Spinal cord (tissue), 9 donors: ENCODE measurements at regions not wholly inside any gene's neighbourhood (a gene's known extent, or its start where the extent isn't known, plus 50 kb on each side); places are given as distances from the start of the nearest gene placed in this dataset.
A peak's percentile ranks its signal among the peaks of the same experiment; 100 is the strongest.

ENCODE experiments used
- DNase-seq, 6 donors: peaks; one replicate each; pipeline versions ENCODE4 v3.0.0 to v3.0.0-alpha.2; 2013 to 2015; ENCODE audit warnings: low spot score in 6 of 6, low read depth in 4 of 6
- H3K27ac ChIP-seq: one replicate; pipeline ENCODE4 v1.5.1; 2013; ENCODE audit warnings: low read depth, low read length, control low read depth
- H3K27me3 ChIP-seq: one replicate; pipeline ENCODE4 v1.6.1; 2013; ENCODE audit warnings: low read length; ENCODE audit not compliant: control insufficient read depth, insufficient read depth
- H3K36me3 ChIP-seq: one replicate; pipeline ENCODE4 v1.6.1; 2013; ENCODE audit warnings: low read length; ENCODE audit not compliant: control insufficient read depth, insufficient read depth
- H3K4me1 ChIP-seq: one replicate; pipeline ENCODE4 v1.6.1; 2013; ENCODE audit warnings: low read length; ENCODE audit not compliant: control insufficient read depth, insufficient read depth
- H3K4me3 ChIP-seq: one replicate; pipeline ENCODE4 v1.5.1; 2013; ENCODE audit warnings: low read depth, low read length, control low read depth
- H3K9me3 ChIP-seq: one replicate; pipeline ENCODE4 v1.6.1; 2013; ENCODE audit warnings: low read length; ENCODE audit not compliant: control insufficient read depth, insufficient read depth
- WGBS: methylation state at CpG from one replicate; pipeline ENCODE4 v1.1.5; 2013; ENCODE audit warnings: missing lambda C conversion rate; ENCODE audit not compliant: insufficient coverage; 5-methylcytosine and 5-hydroxymethylcytosine counted together
- donor health status: healthy.

DNA sequence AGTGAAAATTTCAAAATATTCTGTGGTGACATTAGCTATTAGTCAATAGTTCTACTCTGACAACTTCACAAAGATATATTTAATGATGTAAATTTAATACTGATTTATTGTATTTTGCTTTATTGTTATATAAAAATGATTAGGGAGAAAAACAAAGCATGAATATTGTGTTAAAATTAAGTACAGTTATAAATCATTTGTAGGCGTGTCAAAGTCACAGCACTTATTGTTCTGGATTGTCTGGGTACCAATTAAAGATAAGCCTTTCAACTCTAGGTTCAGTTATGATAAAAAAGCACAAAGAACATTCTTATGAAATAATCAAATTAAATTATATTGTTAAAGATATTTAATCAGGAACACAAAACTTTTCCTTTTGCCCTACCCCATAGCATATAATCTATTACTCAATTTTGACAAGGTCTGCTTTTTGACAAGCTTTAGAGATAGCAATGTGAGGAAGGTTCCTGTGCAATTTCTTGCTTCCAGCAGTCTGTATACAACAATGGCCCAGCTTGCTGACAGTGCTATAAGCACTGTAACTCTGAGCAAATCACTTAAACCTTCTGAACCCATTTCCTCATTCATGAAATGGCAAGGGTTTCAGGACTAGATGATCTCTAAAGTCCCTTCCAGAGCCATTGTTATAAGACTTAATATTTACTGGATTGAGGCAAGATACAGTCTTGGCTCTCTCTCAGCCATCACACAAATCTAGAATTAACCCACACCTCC lies 910.3 kb upstream of the LCORL start:
- H3K9me3 ChIP-seq = no peaks in the 10 kb centered on the region
- no peaks in the 10 kb centered on the region for H3K4me1 ChIP-seq
- WGBS = no CpG with 5 or more reads among the region's 1 CpG
- H3K36me3 ChIP-seq = no peaks in the 10 kb centered on the region
- H3K4me3 ChIP-seq = no peak overlapping the region
- no peak overlapping the region for H3K27ac ChIP-seq
- no peak for DNase-seq
- H3K27me3 ChIP-seq = no peaks in the 10 kb centered on the region

- Histone ChIP-seq H3K4me3 (no peak overlapping the region), H3K27ac (no peak overlapping the region), H3K36me3 (no peaks in the 10 kb centered on the region), H3K9me3 (peaks cover 2% of the 10 kb centered on the region), H3K4me1 (no peaks in the 10 kb centered on the region), H3K27me3 (no peaks in the 10 kb centered on the region)
- DNase-seq = no peak
- 100% methylated on average over 1 of the region's 6 CpGs for WGBS
Measured at GRCh38 chr4:18930487-18930886, 908.9 kb upstream of the LCORL start.

- no peak for DNase-seq
Measured at GRCh38 chr4:18923496-18924161, 902.1 kb upstream of the LCORL start.

DNA sequence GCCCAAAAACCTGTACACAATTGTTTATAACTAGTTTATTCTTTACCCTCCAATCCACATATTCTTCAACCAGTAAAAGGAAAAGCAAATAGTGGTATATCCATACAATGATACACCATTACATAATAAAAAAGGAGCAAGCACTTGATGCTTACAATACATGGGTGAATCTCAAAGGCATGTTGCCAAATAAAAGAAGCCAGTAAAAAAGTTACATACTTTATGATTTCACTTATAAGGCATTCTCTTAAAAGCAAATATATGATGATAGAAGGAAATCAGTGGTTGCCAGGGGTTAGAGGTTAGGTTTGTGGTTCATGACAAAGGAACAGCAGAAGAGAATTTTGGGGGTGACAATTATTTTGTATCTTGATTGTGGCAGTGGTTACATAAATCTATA lies 896.1 kb upstream of the LCORL start:
- H3K36me3 ChIP-seq = no peaks in the 10 kb centered on the region
- H3K4me1 ChIP-seq = no peaks in the 10 kb centered on the region
- no peak for DNase-seq
- no peak overlapping the region for H3K4me3 ChIP-seq
- H3K9me3 ChIP-seq = peaks cover 7% of the 10 kb centered on the region
- H3K27ac ChIP-seq = no peak overlapping the region
- H3K27me3 ChIP-seq = no peaks in the 10 kb centered on the region

More at GRCh38 chr4:18923496-18924161, 902.1 kb upstream of the LCORL start:
- Histone ChIP-seq H3K4me3 (no peak overlapping the region), H3K4me1 (no peaks in the 10 kb centered on the region), H3K27me3 (no peaks in the 10 kb centered on the region), H3K36me3 (no peaks in the 10 kb centered on the region), H3K9me3 (peaks cover 2% of the 10 kb centered on the region), H3K27ac (no peak overlapping the region)
- WGBS = no CpG with 5 or more reads among the region's 1 CpG

GRCh38 chr4:18914182-18914581 lies 892.6 kb upstream of the LCORL start:
- no peaks in the 10 kb centered on the region for H3K36me3 ChIP-seq
- WGBS = no CpG with 5 or more reads among the region's 1 CpG
- no peaks in the 10 kb centered on the region for H3K4me1 ChIP-seq
- no peaks in the 10 kb centered on the region for H3K27me3 ChIP-seq
- H3K27ac ChIP-seq = no peak overlapping the region
- no peak overlapping the region for H3K4me3 ChIP-seq
- peaks cover 7% of the 10 kb centered on the region for H3K9me3 ChIP-seq
- DNase-seq = no peak

DNA sequence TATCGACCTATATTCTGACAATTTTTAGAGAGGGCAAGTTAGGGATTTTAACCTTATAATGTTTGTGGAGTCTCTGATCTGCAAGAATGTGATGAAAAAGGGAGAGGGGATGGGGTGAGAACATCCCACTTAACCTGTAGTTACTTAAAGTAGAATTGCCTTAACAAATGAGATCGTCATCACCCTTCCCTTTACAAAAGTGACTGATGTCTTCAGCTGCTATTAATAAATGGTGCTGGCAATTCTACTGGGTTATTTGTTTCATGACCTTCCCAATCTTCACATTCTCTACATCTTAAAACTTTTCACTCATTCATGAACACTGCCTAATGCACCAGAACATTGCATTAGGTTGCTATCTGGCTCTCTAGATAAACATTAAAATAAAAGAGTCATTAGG lies 873.4 kb upstream of the LCORL start:
- no peaks in the 10 kb centered on the region for H3K9me3 ChIP-seq
- DNase-seq = no peak
- H3K27ac ChIP-seq = no peak overlapping the region
- no peak overlapping the region for H3K4me3 ChIP-seq
- no peaks in the 10 kb centered on the region for H3K4me1 ChIP-seq
- no peaks in the 10 kb centered on the region for H3K36me3 ChIP-seq
- WGBS = no CpG with 5 or more reads among the region's 2 CpGs
- no peaks in the 10 kb centered on the region for H3K27me3 ChIP-seq

GRCh38 chr4:18882468-18882867 lies 860.9 kb upstream of the LCORL start:
- no peaks in the 10 kb centered on the region for H3K4me1 ChIP-seq
- no peaks in the 10 kb centered on the region for H3K36me3 ChIP-seq
- no peak overlapping the region for H3K4me3 ChIP-seq
- H3K27me3 ChIP-seq = no peaks in the 10 kb centered on the region
- no peaks in the 10 kb centered on the region for H3K9me3 ChIP-seq
- peak in 1 of 6 donors; percentile 7 for DNase-seq
- WGBS = 52% methylated on average over 2 of the region's 3 CpGs
- H3K27ac ChIP-seq = no peak overlapping the region

GRCh38 chr4:18881556-18881955 lies 860.0 kb upstream of the LCORL start:
- no peak for DNase-seq
- H3K4me1 ChIP-seq = no peaks in the 10 kb centered on the region
- no peaks in the 10 kb centered on the region for H3K36me3 ChIP-seq
- no peaks in the 10 kb centered on the region for H3K9me3 ChIP-seq
- no peak overlapping the region for H3K27ac ChIP-seq
- H3K4me3 ChIP-seq = no peak overlapping the region
- no peaks in the 10 kb centered on the region for H3K27me3 ChIP-seq
- 60% methylated on average over 1 of the region's 1 CpG for WGBS

DNA sequence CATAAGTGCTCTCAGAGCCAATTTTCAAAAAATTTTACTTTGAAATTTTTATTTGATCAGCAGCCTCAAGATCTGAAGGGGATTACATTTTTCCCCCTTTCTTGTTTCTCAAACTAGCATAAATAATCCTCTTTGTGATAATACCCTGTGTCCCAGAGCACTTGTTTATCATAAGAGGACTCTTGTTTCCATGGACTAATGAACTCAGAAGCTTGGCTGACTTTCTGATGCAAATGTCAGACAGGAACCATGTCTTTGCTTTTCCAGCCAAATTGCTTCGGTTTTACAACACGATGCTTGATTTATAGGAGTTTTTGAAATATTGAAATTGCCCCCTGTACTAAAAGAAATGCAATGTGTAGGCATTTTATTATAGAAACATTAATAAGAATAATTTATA lies 859.3 kb upstream of the LCORL start:
- H3K27ac ChIP-seq = no peak overlapping the region
- H3K36me3 ChIP-seq = no peaks in the 10 kb centered on the region
- WGBS = no CpG with 5 or more reads among the region's 2 CpGs
- peak in 1 of 6 donors; percentile 22 for DNase-seq
- no peaks in the 10 kb centered on the region for H3K4me1 ChIP-seq
- no peak overlapping the region for H3K4me3 ChIP-seq
- no peaks in the 10 kb centered on the region for H3K27me3 ChIP-seq
- H3K9me3 ChIP-seq = no peaks in the 10 kb centered on the region

DNA sequence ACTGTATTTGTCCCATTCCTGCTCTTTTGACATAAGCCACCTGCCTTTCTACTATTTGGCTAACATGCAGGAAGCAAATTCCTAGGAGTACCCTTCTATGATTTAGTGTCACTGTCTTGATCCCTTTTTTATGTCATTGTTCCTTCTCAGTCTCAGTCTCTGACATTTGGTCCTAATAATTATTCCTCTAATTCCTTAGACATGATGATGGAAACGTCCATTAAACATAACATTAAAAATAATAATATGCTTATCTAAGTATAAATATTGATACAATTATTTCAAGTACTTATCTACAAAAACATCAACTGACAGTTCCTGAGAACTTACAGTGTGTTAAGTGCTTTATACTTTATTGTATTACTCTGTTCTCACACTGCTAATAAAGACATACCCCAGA lies 857.0 kb upstream of the LCORL start:
- Histone ChIP-seq H3K4me3 (no peak overlapping the region), H3K9me3 (peaks cover 2% of the 10 kb centered on the region), H3K36me3 (no peaks in the 10 kb centered on the region), H3K27me3 (no peaks in the 10 kb centered on the region), H3K27ac (no peak overlapping the region), H3K4me1 (no peaks in the 10 kb centered on the region)
- WGBS = no CpG with 5 or more reads among the region's 1 CpG
- no peak for DNase-seq
